NB4 (cell line): ENCODE measurements at regions not wholly inside any gene's neighbourhood (a gene's known extent, or its start where the extent isn't known, plus 50 kb on each side); places are given as distances from the start of the nearest gene placed in this dataset.

Experiments
- MAX ChIP-seq: IDR thresholded peaks from 2 replicates; pipeline ENCODE4 v1.6.1; 2011; ENCODE audit warnings: low read depth, low read length
- MYC ChIP-seq: IDR thresholded peaks from 2 replicates; pipeline ENCODE4 v1.6.1; 2011; ENCODE audit warnings: low read depth, low read length
- POLR2A ChIP-seq: IDR thresholded peaks from 2 replicates; pipeline ENCODE4 v1.6.1; 2011; ENCODE audit warnings: mild to moderate bottlenecking; ENCODE audit not compliant: insufficient read length; ENCODE audit errors: extremely low read depth
- TF ChIP-seq, protein P1 (sequence below): IDR thresholded peaks from one replicate; pipeline ENCODE4 v1.5.1; 2012; ENCODE audit warnings: low read depth, low read length

- TF ChIP-seq, protein P1, sequence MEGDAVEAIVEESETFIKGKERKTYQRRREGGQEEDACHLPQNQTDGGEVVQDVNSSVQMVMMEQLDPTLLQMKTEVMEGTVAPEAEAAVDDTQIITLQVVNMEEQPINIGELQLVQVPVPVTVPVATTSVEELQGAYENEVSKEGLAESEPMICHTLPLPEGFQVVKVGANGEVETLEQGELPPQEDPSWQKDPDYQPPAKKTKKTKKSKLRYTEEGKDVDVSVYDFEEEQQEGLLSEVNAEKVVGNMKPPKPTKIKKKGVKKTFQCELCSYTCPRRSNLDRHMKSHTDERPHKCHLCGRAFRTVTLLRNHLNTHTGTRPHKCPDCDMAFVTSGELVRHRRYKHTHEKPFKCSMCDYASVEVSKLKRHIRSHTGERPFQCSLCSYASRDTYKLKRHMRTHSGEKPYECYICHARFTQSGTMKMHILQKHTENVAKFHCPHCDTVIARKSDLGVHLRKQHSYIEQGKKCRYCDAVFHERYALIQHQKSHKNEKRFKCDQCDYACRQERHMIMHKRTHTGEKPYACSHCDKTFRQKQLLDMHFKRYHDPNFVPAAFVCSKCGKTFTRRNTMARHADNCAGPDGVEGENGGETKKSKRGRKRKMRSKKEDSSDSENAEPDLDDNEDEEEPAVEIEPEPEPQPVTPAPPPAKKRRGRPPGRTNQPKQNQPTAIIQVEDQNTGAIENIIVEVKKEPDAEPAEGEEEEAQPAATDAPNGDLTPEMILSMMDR, result no peak
- TF ChIP-seq POLR2A (no peak), MAX (no peak), MYC (no peak)
These were observed 904.6 kb upstream of the NR2F2 start for GRCh38 chr15:95425859-95426258.
